HG02884 (cell line): ENCODE measurements at regions not wholly inside any gene's neighbourhood (a gene's known extent, or its start where the extent isn't known, plus 50 kb on each side); places are given as distances from the start of the nearest gene placed in this dataset.
A peak's percentile ranks its signal among the peaks of the same experiment; 100 is the strongest.
"Not testable (repeated sequence)": the region's sequence is repeated elsewhere in the genome, so short reads cannot be mapped to it uniquely, and the experiment has no call there.

Experiments
- ATAC-seq: cut with Tn5 transposase; IDR thresholded peaks from one replicate; pipeline ENCODE4 v1.9.1; 2021; ENCODE audit warnings: mild to moderate bottlenecking, moderate library complexity; ENCODE audit not compliant: unreplicated experiment

GRCh38 chr2:406876-407275 lies 119.0 kb upstream of the ALKAL2 start:
- no peak for ATAC-seq

GRCh38 chr2:406231-406630 lies 118.3 kb upstream of the ALKAL2 start:
- ATAC-seq: no peak

GRCh38 chr2:404581-404980 lies 116.7 kb upstream of the ALKAL2 start:
- ATAC-seq: no peak

GRCh38 chr2:403682-404081 lies 115.8 kb upstream of the ALKAL2 start:
- ATAC-seq: no peak

- ATAC-seq: no peak
These were observed 114.8 kb upstream of the ALKAL2 start for GRCh38 chr2:402721-403120.

GRCh38 chr2:402206-402605 lies 114.3 kb upstream of the ALKAL2 start:
- ATAC-seq: no peak

GRCh38 chr2:401019-401679 lies 113.3 kb upstream of the ALKAL2 start:
- no peak for ATAC-seq

- no peak for ATAC-seq
These were observed 110.0 kb upstream of the ALKAL2 start for GRCh38 chr2:397926-398325.

- ATAC-seq: no peak
These were observed 109.6 kb upstream of the ALKAL2 start for GRCh38 chr2:397521-397920.

GRCh38 chr2:396903-397302 lies 109.0 kb upstream of the ALKAL2 start:
- no peak for ATAC-seq

GRCh38 chr2:395886-396285 lies 108.0 kb upstream of the ALKAL2 start:
- ATAC-seq: no peak

GRCh38 chr2:393711-394696 lies 106.1 kb upstream of the ALKAL2 start:
- ATAC-seq: peak; percentile 75

GRCh38 chr2:392926-393280 lies 105.0 kb upstream of the ALKAL2 start:
- ATAC-seq: no peak

- ATAC-seq: no peak
These were observed 104.5 kb upstream of the ALKAL2 start for GRCh38 chr2:392181-392925.

GRCh38 chr2:391696-392095 lies 103.8 kb upstream of the ALKAL2 start:
- no peak for ATAC-seq

- ATAC-seq: no peak
These were observed 103.1 kb upstream of the ALKAL2 start for GRCh38 chr2:390959-391358.

- ATAC-seq: not testable (repeated sequence)
These were observed 102.1 kb upstream of the ALKAL2 start for GRCh38 chr2:389985-390384.

- ATAC-seq: not testable (repeated sequence)
These were observed 100.9 kb upstream of the ALKAL2 start for GRCh38 chr2:388752-389151.

GRCh38 chr2:387980-388421 lies 100.1 kb upstream of the ALKAL2 start:
- no peak for ATAC-seq

GRCh38 chr2:386406-387103 lies 98.7 kb upstream of the ALKAL2 start:
- ATAC-seq: no peak

- ATAC-seq: no peak
These were observed 97.9 kb upstream of the ALKAL2 start for GRCh38 chr2:385785-386184.
